Stimulated activated CD8-positive, alpha-beta memory T cell treated with anti-CD3 and anti-CD28 coated beads, Interleukin-4, amount 100 ng/mL, for 48 hours (primary cell): ENCODE measurements at regions not wholly inside any gene's neighbourhood (a gene's known extent, or its start where the extent isn't known, plus 50 kb on each side); places are given as distances from the start of the nearest gene placed in this dataset.
"Not testable (repeated sequence)": the region's sequence is repeated elsewhere in the genome, so short reads cannot be mapped to it uniquely, and the experiment has no call there.

ENCODE experiments used
- DNase-seq: peaks from one replicate; pipeline ENCODE4 v3.0.0-alpha.2; 2020

DNA sequence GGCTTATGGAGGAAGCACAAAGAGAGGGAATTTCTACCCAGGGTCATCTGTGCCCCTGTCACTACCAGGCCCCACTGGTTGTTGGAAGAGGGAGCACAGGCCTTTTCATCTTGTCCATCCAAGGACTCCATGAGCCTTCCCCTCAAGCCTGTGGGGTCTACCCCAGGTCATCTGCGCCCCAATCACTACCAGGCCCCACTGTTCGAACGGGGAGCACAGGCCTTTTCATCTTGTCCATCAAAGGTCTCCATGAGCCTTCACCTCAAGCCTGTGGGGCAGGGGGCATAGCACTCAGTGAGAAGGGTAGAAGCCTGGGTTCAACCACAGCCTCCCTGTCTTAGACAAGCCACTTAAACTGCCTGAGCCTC lies 101.5 kb upstream of the CDH5 start:
- peak; percentile 10 for DNase-seq

DNA sequence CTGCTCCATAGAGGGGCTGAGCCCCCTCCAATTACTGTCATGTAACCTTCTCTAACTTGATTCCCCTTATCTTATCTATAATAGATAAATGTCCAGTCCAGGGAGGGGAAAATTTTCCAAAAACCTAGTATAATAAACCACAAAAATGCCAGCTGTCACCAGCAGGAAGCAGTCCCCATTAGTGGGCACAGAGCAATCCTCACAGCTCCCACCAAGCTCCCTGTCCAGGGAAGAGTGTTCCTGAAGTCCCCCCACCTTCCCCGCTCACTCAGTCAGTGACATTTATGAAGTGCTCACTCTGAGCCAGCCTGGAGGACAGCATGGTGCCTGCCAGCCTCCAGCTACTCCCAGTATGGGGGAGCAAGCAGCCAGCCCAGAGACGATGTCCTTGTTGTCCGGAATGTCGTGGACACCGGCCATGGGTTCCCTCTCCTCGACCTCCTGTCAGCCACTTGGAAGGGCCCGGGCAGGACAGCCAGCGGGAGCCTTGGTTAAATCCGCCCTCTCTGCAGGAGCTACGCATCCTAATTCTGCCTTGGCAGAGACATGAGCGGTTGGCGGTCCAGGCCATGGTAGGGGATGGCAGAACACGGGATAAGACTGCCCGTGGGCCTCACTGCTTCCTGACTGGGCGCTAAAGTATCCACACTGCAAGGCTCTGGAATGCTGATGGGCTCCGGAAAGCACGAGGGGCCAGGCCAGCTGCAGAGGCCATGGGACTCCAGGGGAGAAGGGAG lies 102.0 kb upstream of the CDH5 start:
- peak; percentile 3 for DNase-seq

DNA sequence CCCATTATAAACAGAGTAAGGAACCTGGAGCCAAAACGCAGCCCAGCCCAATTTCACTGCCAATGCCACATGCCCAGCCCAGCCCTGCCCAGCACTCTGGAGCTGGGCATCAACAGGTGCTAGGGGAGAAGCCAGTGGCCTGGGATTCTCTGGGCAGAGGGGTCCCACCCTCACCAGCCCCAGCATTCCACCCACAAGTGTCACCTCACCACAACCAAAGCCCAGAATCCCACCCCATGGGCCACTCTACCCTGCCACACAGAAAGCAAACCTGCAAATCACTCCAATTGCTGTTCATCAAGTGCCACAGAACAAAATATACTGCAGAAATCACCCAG lies 102.5 kb upstream of the CDH5 start:
- DNase-seq: no peak

DNA sequence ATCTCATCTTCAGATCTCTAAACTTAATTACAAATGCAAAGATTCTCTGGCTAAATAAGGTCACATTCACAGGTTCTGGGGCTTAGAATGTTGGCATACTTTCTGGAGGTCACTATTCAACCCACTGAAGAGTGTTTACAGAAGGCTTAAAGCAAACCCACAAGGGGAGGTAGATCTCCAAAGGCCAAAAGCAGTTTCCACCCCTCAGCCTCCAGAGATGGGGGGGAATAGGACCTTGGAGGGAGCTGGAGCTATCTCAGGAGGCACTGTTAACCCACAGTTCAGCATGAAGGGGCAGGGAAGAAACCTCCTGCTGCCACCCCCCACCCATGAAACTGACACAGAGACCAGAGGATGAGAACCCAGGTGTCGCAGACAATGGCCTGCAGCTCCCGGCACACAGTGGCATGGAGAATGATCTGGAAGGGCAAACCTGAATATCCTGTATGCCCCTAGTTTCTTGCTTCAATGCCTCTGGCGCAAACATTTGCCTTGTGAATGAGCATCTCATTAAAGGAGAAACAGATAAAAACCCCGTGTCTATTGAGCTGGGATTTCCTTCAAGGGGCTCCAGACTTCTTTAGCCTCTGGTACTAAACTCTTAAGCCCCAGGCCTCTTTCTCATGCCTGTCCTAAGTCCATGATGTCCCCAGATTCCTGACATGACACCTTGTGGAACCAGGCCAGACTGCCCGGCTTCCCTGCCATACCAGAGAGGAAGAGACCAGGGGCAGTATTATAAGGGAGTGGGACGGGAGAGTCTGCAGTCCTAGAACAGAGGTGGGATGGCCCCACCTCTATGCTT lies 103.1 kb upstream of the CDH5 start:
- DNase-seq: no peak

DNA sequence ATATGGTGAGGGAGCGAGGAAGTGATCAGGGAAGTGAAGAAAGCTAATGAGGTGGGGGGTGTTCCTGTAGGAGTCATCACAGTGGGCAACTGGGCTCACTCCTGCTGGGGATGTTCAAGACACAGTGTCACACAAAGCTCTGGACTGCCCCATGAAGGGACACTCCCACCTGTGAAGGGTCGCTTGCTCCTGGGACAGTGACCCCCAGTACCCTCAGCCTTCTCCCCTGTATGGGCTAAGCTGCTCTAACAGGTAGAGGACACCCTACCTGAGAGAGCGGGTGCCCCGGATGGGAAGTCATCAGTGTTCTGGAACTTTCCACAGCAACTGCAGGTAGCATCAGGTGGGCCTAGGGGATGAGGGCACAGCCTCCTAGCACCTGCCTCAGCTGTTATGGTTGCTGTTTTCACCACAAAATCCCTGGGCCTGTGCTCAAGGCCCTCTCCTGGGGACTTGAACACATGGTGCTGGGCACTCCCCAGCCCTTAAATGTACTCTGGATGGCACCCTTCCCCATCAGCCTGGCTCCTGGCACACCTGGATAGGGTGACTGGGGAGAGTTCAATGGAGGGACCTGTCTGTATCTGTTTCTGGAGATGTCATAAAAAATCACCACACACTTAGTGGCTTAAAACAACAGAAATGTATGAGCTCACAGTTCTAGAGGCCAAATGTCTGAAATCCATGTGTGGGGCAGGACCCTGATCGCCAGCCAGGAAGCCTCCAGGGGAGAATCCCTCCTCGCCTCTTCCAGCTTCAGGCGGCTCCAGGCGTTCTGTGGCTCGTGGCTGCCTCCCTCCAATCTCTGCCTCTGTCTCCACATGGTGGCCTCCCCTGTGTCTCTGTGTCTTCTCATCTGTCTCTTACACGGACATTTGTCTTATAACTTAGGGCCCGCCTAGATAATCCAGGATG lies 104.0 kb upstream of the CDH5 start:
- no peak for DNase-seq

DNA sequence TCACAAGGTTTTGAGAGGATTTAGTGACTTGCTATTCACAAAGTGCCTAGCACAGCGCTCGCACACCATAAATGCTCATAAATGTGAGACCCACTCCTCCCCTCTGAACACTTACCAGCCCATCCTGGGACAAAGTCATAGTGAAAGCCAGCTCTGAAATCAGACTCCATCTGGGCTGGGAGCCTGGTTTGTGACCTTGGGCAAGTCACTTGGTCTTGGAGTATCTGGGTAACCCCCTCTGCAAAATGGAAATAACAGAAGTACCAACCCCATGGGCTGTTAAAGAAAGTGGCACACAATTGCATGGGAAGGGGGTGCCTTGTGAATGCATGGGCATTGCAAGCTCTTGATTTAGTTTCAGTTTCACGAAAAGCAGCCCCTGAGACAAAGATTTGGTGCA lies 104.7 kb upstream of the CDH5 start:
- DNase-seq: no peak

DNA sequence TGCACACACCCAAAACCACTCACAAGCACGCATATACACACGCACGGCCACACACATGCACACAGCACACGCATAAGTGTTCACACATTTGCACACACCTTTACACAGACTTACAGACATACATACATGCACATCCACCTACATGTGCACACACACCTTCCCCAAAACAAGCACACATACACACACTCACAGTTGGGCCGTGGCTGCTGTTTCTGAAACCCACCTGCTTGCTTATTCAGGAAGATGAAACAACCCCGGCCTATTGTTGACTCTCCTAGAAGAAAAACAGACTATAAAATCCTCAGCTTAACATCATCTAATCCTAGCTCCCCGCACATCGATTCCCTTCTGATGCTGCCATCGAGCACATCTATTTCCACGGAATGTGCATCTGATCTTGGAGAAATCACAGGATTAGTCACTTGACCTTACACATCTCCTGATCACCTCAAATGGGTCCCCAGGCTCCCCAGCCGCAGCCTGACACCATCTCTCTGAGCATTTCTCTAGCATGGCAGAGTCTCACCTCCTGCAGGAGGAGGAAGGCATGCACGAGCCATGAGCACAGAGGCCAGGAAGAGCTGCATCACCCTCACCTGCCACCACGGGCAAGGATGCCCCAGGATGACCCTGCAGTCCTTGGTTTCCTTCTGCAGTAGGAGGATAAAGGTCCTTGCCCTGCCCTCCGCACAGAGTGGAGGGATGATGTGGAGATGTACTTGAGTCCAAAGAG lies 105.8 kb upstream of the CDH5 start:
- DNase-seq: peak; percentile 12

DNA sequence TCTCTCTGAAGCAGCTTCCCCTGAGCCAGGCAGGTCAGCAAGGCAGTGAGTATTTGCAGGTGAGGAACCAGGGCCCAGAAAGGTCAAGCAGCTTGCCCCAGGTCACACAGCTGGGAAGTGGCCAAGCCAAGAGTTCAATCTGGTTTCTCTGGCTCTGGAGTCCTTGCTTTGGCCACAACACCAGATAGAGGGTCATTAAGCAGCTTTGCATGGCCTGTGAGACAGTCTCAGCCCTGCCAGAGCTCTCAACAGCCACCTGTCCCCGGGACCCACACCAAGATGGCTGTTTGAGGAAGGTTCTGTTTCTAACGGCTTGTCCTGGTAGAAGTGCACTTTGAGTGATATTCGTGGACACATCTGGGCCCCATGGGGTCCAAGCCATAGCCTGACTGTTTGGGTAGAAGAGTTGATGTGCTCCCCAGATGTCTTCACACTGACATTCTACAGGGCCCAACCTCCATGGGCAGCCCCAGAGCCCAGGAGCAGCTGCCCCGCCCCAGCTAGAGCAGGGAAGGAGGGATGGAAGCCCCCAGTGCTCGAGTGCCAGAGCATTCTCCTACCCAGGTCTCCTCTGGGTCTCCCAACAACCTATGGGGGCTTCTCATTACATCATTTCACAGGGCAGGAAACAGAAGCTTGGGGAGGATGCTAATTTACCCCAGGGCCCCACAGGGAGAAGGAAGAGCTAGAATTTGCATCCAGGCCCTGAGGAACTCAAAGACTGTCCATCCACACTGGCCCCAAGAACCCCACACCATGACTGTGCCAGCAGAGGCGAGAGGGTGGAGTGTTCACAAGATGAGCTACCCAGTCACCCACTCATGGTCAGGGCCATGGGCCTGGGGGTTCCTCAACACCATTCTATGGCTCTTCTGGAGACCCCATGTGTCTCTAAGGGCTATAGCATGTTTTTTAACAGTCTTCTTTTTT lies 107.3 kb upstream of the CDH5 start:
- DNase-seq: peak; percentile 4

DNA sequence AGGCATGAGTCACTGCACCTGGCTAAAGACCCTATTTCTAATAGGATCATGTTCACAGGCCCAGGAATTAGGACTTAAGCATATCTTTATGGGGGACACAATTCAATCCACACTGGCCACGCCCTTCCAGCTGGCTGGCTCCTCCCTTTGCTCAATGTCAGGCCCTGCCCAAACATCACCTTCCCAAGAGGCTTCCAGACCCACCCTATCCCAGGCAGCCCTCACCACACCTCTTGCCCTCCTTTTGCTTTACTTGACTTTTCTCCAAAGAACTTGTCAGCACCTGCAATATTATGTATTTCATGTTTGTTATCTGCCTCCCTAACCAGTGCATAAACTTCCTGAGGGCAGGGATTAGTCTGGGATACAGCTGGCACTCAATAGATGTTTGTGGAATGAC lies 109.6 kb upstream of the CDH5 start:
- DNase-seq: no peak

DNA sequence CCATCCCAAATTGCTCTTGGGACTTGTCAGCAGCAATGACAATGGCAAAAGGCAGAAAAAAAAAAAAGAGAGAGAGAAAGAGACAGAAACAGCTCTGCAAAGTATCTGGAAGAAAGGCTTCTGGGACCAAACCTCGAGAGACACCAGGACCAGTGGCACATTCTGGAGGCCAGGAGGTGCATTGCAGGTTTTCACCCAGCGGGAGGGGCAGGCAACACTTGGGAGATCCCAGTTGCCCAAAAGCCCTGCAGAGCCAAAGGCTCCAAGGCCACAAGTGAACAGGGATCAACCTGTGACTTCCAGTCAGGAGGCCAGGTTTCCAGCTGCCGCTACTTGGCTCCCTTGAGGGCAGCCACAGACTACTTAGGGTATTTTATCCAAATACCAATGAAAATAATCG lies 110.8 kb upstream of the CDH5 start:
- DNase-seq: no peak

DNA sequence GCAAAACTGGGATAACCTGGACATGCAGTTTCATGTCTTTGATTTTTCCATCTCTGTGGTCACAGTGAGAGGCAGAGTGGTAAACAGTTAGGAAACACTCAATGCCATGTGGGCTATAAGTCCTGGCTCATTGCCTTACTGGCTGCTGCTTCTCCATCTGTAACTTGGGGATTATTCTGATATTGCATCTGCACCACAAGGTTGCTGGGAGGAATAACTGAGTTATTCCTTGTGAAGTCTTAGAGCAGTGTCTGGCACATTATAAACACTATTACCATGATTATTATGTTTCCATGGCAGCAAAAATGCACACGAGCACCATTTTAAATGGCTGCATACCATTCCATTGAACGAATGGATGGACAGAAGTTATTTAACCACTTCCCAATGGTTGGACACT lies 111.7 kb upstream of the CDH5 start:
- DNase-seq: no peak

DNA sequence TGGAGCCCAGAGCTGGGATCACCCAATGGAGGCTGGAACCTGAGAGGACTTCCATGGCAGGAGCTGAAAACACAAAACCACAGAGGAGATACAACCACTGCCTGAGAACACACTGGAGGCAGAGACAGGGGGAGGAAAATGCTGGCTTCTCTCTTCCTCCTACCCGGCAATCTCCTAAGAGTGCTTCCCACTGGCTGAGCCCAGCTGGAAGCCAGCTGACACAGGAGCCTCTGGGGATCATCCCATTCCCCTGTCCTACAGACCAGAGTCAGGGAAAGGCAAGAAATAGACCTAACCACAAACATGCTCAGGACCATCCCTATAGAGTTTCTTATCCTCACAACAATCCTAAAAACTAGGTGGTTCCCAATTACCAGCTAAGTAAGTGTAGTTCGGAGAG lies 112.4 kb upstream of the CDH5 start:
- no peak for DNase-seq

DNA sequence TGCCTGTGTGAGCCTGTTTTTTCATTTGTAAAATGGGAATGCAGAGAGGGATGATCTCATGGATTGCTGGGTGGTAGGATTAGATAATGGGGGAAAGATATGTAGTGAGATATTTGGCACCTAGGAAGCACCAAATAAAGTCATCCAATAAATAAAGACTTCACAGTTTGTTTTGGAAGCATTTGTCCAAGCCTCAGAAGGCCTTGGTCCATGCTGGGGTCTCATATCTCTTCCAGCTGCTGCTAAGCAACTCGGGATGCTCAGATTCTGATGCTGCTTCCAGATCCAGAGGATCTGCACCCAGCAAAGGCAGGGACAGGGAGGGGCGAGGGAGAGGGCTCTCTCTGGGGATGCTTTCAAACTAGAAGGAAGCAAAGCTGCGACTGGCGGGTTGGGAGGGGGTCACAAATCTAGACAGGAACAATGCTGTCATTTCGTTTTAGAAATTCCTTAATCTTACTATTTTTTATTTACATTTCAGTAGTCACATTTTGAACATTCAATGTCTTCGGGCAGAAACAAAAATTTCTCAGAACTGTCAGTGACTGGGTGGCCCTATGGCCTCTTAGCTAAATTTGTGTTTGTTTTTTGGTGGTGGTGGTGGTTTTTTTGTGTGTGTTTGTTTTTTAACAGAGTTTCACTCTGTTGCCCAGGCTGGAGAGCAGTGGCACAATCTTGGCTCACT lies 114.9 kb upstream of the CDH5 start:
- DNase-seq: no peak

DNA sequence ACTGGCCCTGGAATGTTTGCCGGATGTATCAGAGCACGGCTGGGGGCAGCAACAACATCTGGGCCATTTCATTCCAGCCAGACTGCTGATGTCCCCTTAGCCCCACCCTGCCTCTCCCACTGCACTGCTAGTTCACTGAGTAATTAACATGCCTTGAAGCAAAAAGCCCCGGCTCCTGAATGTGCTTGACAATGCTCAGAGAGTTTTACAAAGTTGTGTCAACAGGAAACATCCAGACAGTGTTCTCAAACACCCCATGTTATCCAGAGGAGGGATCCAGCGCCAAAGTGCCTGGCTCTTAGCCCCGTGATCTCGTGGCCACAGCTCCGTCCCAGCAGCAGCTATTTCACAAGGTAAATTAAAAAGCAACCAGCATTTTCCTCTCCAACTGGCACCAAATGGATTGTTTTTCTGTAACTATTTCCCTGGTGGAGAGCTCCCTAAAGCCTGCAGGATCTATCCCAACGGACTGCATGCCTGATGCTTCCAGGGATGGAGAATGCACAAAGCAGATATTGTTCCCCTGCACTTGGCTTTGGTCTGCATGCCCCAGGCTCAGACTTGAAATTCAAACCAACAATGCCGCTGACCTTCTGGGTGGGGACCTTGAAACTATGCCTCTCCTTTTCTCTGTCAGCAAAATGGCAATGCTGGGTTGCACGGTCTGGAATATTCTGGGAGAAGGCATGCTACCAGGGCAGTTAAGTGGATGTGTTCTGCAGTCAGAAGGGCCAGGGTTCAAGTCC lies 115.6 kb upstream of the CDH5 start:
- no peak for DNase-seq

DNA sequence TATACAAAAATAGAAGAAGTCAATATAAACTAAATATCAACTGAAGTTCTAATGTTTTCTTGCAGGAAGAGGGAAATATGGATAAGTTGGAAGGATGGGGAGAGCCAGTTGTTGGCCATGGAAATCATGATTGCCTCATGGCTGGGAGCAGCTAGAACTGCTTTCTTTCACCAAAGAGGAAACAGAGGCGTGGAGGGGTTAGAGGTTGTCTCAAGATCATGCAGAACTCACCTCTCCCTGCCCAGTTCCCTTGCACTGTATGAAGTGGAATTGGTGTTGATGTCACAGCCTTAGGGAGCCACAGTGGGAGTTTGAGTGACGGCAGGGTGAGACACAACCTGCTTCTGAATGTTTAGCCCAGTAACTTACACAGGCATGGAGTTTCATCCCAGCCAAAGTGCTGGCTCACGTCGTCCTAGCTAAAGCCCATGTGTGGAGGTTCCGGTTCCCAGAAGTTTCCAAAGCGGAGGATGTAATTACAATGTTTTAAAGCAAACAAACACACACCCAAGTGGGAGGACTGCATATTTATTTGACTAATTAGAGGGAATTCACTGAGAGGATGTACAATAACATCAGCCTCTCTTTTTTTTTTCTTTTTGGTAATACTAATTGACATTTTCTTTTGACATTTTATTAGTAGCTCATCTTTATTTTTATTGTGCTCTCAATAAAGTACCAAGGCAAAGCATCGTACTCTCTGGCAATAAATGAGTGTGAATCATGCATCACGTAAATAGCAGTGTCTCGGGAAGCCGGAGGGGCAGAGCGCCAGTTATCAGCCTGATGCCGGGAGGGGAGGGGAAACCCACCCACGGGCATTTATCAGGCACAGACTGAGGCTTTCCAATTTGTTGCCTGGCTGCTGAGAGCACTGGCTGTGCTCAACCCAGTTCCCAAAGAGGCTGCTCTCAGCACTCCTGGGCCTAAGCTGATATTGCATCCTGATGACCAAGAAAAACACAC lies 118.7 kb upstream of the CDH5 start:
- no peak for DNase-seq

DNA sequence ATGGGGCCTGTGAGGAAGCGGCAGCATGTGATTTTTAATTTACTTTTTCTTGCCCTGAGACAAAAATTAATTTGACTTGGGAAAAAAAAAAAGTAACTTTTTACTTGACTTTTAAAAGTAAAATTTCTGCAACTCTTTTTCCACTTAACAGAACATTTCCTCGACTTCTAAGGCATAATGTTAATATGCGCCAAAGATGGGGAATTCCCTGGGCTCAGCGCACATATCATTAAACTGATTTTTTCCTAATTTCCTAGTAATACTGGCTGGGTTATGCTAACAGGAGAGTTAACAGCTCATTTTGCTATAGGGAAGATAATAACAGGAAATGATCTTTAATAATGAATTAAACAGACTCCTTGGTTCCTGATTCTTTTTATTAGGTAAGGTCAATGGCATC lies 120.6 kb upstream of the CDH5 start:
- no peak for DNase-seq

DNA sequence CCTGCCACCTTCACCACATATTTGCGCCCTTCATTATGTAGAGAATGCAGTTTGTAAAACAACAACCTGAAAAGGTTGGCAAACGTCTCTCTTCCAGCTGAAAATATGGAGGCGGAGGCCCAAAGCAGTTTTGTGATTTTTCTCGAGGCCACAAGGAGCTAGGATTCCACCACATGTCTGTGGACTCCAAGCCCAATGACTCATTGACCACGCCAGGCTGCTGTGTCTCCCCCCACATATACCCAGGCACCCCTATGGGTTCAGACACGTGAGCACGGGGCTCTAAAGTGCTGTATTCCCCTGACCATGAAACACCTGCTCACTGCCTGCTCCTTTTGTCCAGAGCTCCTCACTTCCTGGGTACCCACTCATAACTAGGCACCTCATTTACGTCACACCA lies 121.4 kb upstream of the CDH5 start:
- DNase-seq: no peak

DNA sequence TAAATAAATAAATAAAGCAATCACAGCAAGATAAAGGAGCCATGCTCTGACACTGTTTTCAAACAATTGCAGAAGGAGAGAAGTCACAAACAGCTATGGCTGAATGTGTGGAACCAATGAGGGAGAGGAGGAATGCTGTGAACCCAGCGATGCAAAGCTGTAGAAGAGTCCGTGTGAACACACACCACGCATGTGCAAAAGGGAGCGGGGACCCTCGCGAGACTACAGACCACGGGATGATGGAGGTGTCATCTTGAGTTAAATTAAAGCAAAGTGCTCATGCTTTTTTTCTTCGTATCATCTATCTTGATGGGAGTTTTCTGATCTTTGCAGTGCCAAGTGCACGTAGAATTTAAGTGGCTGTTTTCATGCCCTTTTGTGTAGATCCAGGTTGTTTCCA lies 123.8 kb upstream of the CDH5 start:
- DNase-seq: no peak

DNA sequence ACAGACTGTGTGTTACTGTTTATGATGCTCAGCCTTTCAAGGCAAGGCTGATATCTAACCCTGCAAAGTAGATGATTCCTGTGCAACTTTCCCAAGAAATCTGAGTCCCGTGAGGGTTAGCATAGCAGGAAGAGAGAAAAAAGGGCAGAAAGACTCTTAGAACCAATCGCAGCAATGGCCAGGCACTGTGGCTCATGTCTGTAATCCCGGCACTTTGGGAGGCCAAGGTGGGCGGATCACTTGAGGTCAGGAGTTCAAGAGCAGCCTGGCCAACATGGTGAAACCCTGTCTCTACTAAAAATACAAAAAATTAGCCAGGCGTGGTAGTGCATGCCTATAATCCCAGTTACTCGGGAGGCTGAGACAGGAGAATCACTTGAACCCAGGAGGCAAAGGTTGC lies 124.3 kb upstream of the CDH5 start:
- not testable (repeated sequence) for DNase-seq
